ENCODE measurements at regions not wholly inside any gene's neighbourhood (a gene's known extent, or its start where the extent isn't known, plus 50 kb on each side); places are given as distances from the start of the nearest gene placed in this dataset.
"Not testable (repeated sequence)": the region's sequence is repeated elsewhere in the genome, so short reads cannot be mapped to it uniquely, and the experiment has no call there.

GRCh38 chr1:233496993-233497392 lies 116.9 kb upstream of the KCNK1 start:
- no peak for DNase-seq (ENCODE audit: low spot score)
- TF ChIP-seq CTCF (IDR thresholded peaks at IDR 0.05; ENCODE audit: borderline replicate concordance, control extremely low read depth, extremely low read depth, insufficient read depth, missing control alignments): no peak
- in situ Hi-C loops (cut with MboI; ENCODE audit: low sequenced_read_pairs, unreplicated experiment): no loop called here

DNA sequence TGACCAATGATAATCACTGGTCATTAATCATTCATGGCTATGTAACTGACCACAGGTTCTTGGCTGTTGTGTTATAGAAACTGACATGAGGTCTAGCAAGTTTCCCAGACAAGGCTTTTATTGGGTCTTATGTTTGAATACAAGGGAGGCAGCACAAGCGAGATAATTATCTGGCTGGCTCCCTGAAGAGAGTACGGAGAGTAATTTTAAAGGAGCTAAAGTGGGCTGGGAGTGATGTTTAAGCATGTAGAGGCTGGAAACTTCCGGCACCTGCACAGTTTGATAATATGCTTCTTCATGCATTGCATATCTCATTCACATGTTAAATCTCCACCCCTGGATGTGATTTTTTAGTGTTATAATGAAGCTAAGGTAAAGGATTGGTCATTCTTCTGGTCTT lies 116.2 kb upstream of the KCNK1 start:
- TF ChIP-seq CTCF (IDR thresholded peaks at IDR 0.05; ENCODE audit: borderline replicate concordance, control extremely low read depth, extremely low read depth, insufficient read depth, missing control alignments): no peak
- in situ Hi-C loops (cut with MboI; ENCODE audit: low sequenced_read_pairs, unreplicated experiment): no loop called here
- no peak for DNase-seq (ENCODE audit: low spot score)

DNA sequence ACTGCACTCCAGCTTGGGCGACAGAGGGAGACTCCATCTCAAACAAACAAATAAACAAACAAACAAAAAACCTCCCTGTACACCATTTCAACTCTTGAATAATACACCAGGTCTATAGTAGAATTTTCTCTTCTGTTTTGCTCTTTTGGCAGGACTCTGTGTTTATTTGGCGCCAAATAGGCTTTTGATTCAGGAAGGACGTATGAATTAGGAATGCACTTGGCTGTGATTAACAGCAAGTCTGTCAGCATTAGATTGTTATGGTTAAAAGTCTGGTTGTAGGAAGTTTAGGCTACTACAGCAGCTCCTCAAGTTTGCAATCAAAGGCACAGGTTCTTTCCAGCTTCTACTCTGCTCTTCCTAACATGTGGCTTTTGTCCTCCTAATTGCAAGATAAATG lies 113.8 kb upstream of the KCNK1 start:
- DNase-seq (ENCODE audit: low spot score): no peak
- no peak for TF ChIP-seq CTCF (IDR thresholded peaks at IDR 0.05; ENCODE audit: borderline replicate concordance, control extremely low read depth, extremely low read depth, insufficient read depth, missing control alignments)
- in situ Hi-C loops (cut with MboI; ENCODE audit: low sequenced_read_pairs, unreplicated experiment): no loop called here

DNA sequence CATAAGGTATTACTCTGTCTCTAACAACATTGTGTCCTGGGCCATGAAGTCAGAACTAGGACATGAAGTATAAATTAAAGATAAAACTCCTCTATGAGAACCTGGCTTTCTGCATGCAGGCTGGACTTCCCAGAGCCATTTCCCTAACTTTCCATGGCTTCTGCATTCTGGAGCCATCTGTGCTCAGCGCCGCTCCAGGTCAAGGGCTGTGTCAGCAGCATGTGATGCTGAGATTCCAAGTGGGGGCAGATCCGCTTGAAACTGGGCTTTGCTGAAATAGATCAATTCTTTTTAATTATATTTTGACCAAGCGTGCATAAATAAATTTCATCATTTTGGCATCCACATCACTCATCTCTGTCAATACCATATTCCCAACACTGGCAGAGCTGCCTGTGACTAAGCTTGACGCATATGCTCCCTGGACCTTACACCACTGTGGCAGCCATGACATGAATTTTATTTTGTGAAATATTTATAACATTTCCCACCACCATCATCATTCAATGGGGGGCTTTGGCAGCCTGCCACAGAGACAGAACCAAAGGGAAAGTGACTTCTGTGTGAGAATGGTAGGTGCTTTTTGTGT lies 110.4 kb upstream of the KCNK1 start:
- in situ Hi-C loops (cut with MboI; ENCODE audit: low sequenced_read_pairs, unreplicated experiment): no loop called here
- DNase-seq (ENCODE audit: low spot score): no peak
- no peak for TF ChIP-seq CTCF (IDR thresholded peaks at IDR 0.05; ENCODE audit: borderline replicate concordance, control extremely low read depth, extremely low read depth, insufficient read depth, missing control alignments)

DNA sequence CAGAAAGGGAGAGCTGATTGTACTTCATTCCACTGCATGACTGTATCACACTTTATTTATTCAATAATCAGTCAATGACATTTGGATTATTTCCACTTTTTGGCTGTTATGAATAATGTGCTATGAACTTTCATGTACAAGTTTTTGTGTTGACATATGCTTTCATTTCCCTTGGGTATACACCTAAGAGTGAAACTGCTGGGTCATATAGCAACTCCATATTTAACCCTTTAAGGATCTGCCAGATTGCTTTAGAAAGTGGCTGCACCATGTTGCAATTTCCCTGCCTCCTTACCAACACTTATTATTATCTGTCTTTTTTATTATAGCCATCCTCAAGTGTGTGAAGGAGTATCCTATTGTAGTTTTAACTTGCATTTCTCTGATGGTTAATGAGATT lies 108.8 kb upstream of the KCNK1 start:
- TF ChIP-seq CTCF (IDR thresholded peaks at IDR 0.05; ENCODE audit: borderline replicate concordance, control extremely low read depth, extremely low read depth, insufficient read depth, missing control alignments): no peak
- DNase-seq (ENCODE audit: low spot score): no peak
- in situ Hi-C loops (cut with MboI; ENCODE audit: low sequenced_read_pairs, unreplicated experiment): no loop called here

DNA sequence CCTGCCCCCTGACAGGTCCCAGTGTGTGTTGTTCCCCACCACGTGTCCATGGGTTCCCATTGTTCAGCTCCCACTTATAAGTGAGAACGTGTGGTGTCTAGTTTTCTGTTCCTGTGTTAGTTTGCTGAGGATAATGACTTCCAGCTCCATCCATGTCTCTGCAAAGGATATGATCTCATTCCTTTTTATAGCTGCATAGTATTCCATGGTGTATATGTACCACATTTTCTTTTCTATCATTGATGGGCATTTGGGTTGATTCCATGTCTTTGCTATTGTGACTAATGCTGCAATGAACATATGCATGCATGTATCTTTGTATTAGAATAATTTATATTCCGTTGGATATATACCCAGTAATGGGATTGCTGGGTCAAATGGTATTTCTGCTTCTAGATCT lies 108.0 kb upstream of the KCNK1 start:
- in situ Hi-C loops (cut with MboI; ENCODE audit: low sequenced_read_pairs, unreplicated experiment); DNase-seq (ENCODE audit: low spot score): not testable (repeated sequence)

DNA sequence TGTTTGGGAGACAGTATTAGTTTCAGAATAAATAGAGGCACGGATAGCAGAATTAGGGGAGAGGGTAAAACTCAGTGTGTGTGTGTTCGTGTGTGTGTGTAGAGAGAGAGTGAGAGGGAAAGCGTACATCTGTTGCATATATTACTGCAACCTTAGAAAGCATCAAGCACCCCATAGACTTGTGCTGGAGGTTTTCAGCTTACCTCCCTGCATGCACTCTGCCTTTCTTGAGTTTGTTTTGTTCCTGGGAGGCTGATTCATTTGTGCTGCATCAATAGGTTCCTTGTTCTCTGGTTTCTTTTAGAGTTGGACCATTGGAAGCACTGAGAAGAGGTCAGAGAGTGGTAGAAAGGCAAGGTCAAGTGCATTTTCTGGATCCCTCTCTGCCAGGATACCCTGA lies 104.4 kb upstream of the KCNK1 start:
- no peak for DNase-seq (ENCODE audit: low spot score)
- TF ChIP-seq CTCF (IDR thresholded peaks at IDR 0.05; ENCODE audit: borderline replicate concordance, control extremely low read depth, extremely low read depth, insufficient read depth, missing control alignments): no peak
- in situ Hi-C loops (cut with MboI; ENCODE audit: low sequenced_read_pairs, unreplicated experiment): no loop called here

Measured in GM13976 (cell line).